CD4-positive, CD25-positive, alpha-beta regulatory T cell (primary cell): ENCODE measurements at regions not wholly inside any gene's neighbourhood (a gene's known extent, or its start where the extent isn't known, plus 50 kb on each side); places are given as distances from the start of the nearest gene placed in this dataset.

ENCODE experiments used
- ATAC-seq, 2 donors: fragments of 150-1000 bp; cut with Tn5 transposase; one replicate each; pipeline ENCODE4 v1.10.0; 2021; ENCODE audit warnings: low read depth in 2 of 2, moderate number of reproducible peaks in 2 of 2, moderate library complexity in 1 of 2
- DNase-seq, 3 donors: peaks; one replicate each; pipeline versions ENCODE4 v3.0.0 to v3.0.0-alpha.2; 2012 to 2022; ENCODE audit warnings: mixed read lengths in 1 of 3
- H3K27ac ChIP-seq: one replicate; pipeline ENCODE4 v1.7.0; 2013; ENCODE audit warnings: mild to moderate bottlenecking, low read length; ENCODE audit not compliant: insufficient read depth, poor library complexity, severe bottlenecking
- H3K27me3 ChIP-seq: one replicate; pipeline ENCODE4 v1.7.0; 2013; ENCODE audit warnings: low read length; ENCODE audit not compliant: control insufficient read depth, insufficient read depth
- H3K36me3 ChIP-seq: one replicate; pipeline ENCODE4 v1.7.0; 2013; ENCODE audit warnings: mild to moderate bottlenecking, low read length, moderate library complexity; ENCODE audit not compliant: control insufficient read depth, insufficient read depth
- H3K4me1 ChIP-seq: 2 replicates; pipeline ENCODE4 v1.7.0; 2013; ENCODE audit warnings: mild to moderate bottlenecking, low read length; ENCODE audit not compliant: insufficient read depth, control insufficient read depth, poor library complexity, severe bottlenecking
- H3K4me3 ChIP-seq: one replicate; pipeline ENCODE4 v1.7.0; 2013; ENCODE audit warnings: low read depth, mild to moderate bottlenecking, low read length, moderate library complexity
- H3K9me3 ChIP-seq, 2 experiments: 1 replicate in 1 of 2; 2 replicates in 1 of 2; pipeline ENCODE4 v1.7.0; 2013; ENCODE audit warnings: low read length in 2 of 2, mild to moderate bottlenecking in 1 of 2, moderate library complexity in 1 of 2; ENCODE audit not compliant: control insufficient read depth in 2 of 2
- H3K27ac Mint-ChIP-seq, 3 donors: one replicate each; pipeline ENCODE4 v1.8.0; 2020 to 2022; ENCODE audit warnings: mild to moderate bottlenecking in 3 of 3, mixed read lengths in 3 of 3, moderate library complexity in 2 of 3
- H3K27me3 Mint-ChIP-seq: one replicate; pipeline ENCODE4 v1.8.0; 2022; ENCODE audit warnings: mild to moderate bottlenecking, mixed read lengths
- H3K36me3 Mint-ChIP-seq: one replicate; pipeline ENCODE4 v1.8.0; 2020; ENCODE audit warnings: mixed read lengths
- H3K4me1 Mint-ChIP-seq, 4 donors: one replicate each; pipeline ENCODE4 v1.8.0; 2020 to 2022; ENCODE audit warnings: mixed read lengths in 4 of 4, mild to moderate bottlenecking in 1 of 4
- H3K4me3 Mint-ChIP-seq, 4 donors: one replicate each; pipeline ENCODE4 v1.8.0; 2020 to 2022; ENCODE audit warnings: mild to moderate bottlenecking in 4 of 4, mixed read lengths in 4 of 4, moderate library complexity in 3 of 4
- H3K9me3 Mint-ChIP-seq, 7 donors: one replicate each; pipeline ENCODE4 v1.8.0; 2020 to 2022; ENCODE audit warnings: mixed read lengths in 7 of 7, mild to moderate bottlenecking in 3 of 7, moderate library complexity in 2 of 7

DNA sequence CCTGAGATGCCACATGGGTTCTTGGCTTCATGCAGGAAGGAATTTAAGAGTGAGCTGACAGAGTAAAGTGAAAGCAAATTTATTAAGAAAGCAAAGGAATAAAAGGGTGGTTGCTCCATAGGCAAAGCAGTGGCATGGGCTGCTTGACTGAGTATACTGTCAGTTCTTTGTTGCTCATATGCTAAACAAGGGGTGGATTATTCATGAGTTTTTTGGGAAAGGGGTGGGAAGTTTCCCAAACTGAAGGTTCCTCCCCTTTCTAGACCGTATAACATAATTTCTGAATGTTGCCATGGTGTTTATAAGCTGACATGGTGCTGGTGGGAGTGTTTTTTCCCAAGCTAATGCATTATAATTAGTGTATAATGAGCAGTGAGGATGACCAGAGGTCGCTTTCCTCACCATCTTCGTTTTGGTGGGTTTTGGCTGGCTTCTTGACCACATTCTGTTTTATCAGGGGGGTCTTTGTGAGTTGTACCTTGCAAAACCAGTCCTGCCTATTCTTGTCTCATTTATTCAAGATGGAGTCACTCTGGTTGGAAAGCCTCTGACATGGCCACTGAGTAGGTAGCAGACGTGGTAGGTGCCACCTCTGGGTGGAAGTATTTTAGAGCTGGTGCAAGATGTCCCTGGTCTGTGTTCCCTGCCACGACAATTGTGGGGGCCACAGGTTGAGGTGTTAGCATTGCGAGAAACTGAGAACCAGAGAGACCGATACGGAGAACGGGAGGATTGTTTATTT, 107.5 kb upstream of the SDK1 start:
- Histone ChIP-seq H3K4me1 (no peaks in the 10 kb centered on the region), H3K27me3 (peaks cover 3% of the 10 kb centered on the region), H3K4me3 (no peak overlapping the region), H3K27ac (no peak overlapping the region), H3K9me3 (no peaks in the 10 kb centered on the region), H3K36me3 (no peaks in the 10 kb centered on the region)
- no peak for ATAC-seq
- Mint-ChIP-seq H3K9me3 (peaks cover 0 to 3% (median 0%) of the 10 kb centered on the region in 7 donors), H3K27me3 (peaks cover 19% of the 10 kb centered on the region), H3K4me1 (no peaks in the 10 kb centered on the region), H3K4me3 (no peak overlapping the region), H3K36me3 (no peaks in the 10 kb centered on the region), H3K27ac (no peak overlapping the region)
- DNase-seq, result no peak

DNA sequence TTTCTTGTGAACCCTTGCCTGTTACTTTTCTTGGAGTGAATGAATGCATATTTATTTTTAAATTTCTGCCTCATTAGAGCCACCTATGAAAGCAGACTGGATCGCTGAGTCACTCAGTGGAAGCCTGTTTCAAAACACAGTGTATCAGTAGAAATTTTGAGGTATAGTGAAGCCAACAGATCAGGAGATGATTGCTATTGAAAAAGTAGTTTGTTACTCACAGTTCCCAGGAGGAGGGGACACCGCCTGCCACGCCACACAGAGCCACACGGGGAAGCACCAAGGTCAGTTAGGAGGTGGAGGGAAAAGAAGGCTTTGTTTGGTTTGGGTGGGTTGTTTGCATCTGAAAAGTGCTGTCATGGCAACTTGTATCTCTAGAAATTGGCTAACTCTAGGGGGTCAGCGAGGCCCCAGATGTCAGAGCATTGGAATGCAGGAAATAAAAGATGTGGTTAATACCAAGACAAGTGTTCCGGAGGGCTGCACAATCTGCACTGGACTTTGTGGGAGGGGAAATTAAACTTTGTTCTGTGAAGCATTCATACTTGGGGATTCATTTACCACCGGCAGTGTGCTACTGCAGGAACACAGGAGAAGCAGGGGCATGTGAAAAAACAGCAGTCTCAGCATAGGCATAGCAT, 106.4 kb upstream of the SDK1 start:
- no peaks in the 10 kb centered on the region for H3K9me3 ChIP-seq
- H3K4me1 ChIP-seq, result no peaks in the 10 kb centered on the region
- Mint-ChIP-seq H3K27me3 (peaks cover 19% of the 10 kb centered on the region), H3K4me1 (no peaks in the 10 kb centered on the region), H3K27ac (no peak overlapping the region), H3K4me3 (peak overlapping the region in 1 of 4 donors; percentile 35), H3K9me3 (peaks cover 0 to 6% (median 0%) of the 10 kb centered on the region in 7 donors), H3K36me3 (no peaks in the 10 kb centered on the region)
- ATAC-seq (no peak), DNase-seq (no peak)
- H3K4me3 ChIP-seq, result no peak overlapping the region
- H3K27ac ChIP-seq, result no peak overlapping the region
- peaks cover 3% of the 10 kb centered on the region for H3K27me3 ChIP-seq
- no peaks in the 10 kb centered on the region for H3K36me3 ChIP-seq

DNA sequence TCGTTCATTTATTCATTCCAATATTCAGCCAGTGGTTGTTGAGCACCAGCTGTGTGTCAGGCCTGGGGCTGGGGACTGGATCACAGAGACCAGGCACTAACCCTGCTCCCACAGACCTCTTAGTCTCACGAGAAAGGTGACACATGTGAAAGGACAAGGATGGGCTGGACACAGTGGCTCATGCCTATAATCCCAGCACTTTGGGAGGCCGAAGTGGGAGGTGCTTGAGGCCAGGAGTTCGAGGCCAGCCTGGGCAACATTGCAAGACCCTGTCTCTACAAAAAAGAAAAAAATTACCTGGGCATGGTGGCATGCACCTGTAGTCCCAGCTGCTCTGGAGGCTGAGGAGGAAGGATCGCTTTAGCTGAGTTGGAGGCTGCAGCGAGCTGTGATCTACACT, 105.9 kb upstream of the SDK1 start:
- Mint-ChIP-seq H3K27me3 (peaks cover 23% of the 10 kb centered on the region), H3K36me3 (no peaks in the 10 kb centered on the region), H3K4me3 (no peak overlapping the region), H3K4me1 (no peaks in the 10 kb centered on the region), H3K9me3 (peaks cover 0 to 6% (median 0%) of the 10 kb centered on the region in 7 donors), H3K27ac (no peak overlapping the region)
- H3K27me3 ChIP-seq, result peaks cover 3% of the 10 kb centered on the region
- H3K36me3 ChIP-seq, result no peaks in the 10 kb centered on the region
- no peak overlapping the region for H3K27ac ChIP-seq
- no peak for DNase-seq
- no peak overlapping the region for H3K4me3 ChIP-seq
- H3K4me1 ChIP-seq, result no peaks in the 10 kb centered on the region
- no peaks in the 10 kb centered on the region for H3K9me3 ChIP-seq
- ATAC-seq, result no peak

DNA sequence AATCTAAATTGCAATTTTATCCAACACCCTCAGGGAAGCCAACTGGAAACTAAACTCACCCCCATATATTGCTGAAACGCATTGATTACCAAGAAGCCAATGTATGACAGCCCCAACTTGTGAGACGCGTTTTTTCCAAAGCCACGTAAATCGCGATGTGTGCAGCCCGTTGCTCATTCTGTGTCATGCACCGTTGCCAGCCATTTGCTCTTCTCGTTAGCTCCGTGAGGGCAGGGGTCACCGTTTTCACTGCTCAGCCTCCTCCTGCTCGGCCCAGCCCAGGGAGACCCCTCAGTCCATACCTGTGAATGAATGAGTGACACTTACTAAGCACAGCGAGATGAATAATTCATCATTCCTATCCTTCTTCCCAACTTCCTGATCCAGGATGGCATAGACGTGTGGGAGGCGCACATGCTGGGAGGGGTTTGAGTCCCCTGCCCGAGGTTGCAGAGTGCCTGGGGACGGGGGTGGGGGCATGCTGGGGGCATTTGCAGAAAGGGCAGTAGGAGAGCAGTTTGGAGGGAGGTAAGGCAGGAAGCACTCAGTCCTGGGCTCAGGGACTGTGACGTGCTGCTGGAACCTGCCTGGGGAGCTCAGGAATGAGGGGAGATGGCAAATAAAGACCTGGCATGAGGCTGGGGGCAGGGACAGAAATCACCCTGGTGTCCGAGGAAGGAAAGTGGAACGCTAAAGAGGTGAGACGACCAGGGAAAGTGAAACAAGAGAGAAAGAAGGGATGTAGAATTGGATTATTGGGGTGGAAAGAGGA, 104.2 kb upstream of the SDK1 start:
- no peak for DNase-seq
- H3K36me3 ChIP-seq, result no peaks in the 10 kb centered on the region
- H3K4me1 ChIP-seq, result no peaks in the 10 kb centered on the region
- no peak overlapping the region for H3K27ac ChIP-seq
- H3K4me3 ChIP-seq, result no peak overlapping the region
- Mint-ChIP-seq H3K27me3 (peaks cover 23% of the 10 kb centered on the region), H3K4me1 (no peaks in the 10 kb centered on the region), H3K27ac (no peak overlapping the region), H3K9me3 (peaks cover 0 to 6% (median 0%) of the 10 kb centered on the region in 7 donors), H3K36me3 (no peaks in the 10 kb centered on the region), H3K4me3 (no peak overlapping the region)
- peaks cover 3% of the 10 kb centered on the region for H3K27me3 ChIP-seq
- no peaks in the 10 kb centered on the region for H3K9me3 ChIP-seq
- ATAC-seq, result no peak

DNA sequence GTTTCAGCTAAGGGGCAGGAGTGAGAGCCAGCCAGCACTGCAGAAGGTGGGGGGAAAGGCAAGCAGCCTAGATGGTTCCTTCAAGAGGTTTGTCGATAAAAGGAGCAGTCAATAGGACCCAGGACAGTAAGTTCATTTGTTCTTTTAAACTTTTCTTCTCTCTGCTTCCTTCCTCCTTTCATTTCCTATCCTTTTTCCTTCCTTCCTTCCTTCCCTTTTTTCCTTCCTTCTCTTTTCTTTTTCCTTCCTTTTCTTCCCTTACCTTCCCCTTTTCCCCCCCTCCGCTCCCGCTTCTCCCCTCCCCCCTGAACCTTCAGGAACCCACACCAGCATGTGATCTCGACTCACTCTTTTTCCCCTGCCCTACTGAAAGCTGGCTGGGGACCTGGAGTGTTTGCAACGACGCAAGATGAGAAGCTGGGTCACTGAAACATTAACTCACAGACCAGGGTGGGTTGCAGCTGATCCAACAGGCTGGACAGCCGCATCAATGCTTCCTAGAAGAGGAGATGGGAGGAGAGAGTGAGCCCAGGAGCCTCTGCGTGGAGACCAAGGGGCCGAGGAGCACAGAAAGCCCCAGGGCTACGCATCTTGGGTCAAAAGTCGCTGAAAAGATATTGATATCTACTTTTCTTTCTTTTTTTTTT, 103.4 kb upstream of the SDK1 start:
- Mint-ChIP-seq H3K4me1 (no peaks in the 10 kb centered on the region), H3K36me3 (no peaks in the 10 kb centered on the region), H3K27ac (peak overlapping the region in 1 of 3 donors; percentile 22), H3K4me3 (no peak overlapping the region), H3K27me3 (peaks cover 18% of the 10 kb centered on the region), H3K9me3 (peaks cover 0 to 6% (median 0%) of the 10 kb centered on the region in 7 donors)
- no peaks in the 10 kb centered on the region for H3K36me3 ChIP-seq
- DNase-seq (no peak), ATAC-seq (no peak)
- no peak overlapping the region for H3K4me3 ChIP-seq
- no peak overlapping the region for H3K27ac ChIP-seq
- no peaks in the 10 kb centered on the region for H3K9me3 ChIP-seq
- no peaks in the 10 kb centered on the region for H3K4me1 ChIP-seq
- peaks cover 3% of the 10 kb centered on the region for H3K27me3 ChIP-seq

DNA sequence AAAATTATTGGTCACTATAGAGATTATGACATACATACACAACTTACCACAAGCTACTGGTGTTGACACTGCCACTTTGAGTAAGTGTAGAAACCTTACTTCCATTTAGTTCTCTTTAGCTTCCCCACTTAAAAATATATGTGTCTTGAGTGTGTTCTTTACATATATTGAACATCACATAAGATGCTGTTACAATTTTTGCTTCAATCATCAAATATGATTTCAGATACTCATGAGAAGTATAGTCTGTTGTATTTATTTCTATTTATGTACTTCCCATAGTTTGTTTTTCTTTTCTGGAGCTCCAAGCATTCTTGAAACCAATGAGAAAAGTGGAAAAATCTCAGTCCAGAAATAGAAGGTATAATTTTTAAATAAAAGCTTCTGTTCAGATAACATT, 102.7 kb upstream of the SDK1 start:
- Histone ChIP-seq H3K4me1 (no peaks in the 10 kb centered on the region), H3K27ac (no peak overlapping the region), H3K4me3 (no peak overlapping the region), H3K9me3 (no peaks in the 10 kb centered on the region), H3K36me3 (no peaks in the 10 kb centered on the region), H3K27me3 (peaks cover 3% of the 10 kb centered on the region)
- H3K27ac Mint-ChIP-seq, result no peak overlapping the region
- ATAC-seq (no peak), DNase-seq (no peak)
- no peaks in the 10 kb centered on the region for H3K36me3 Mint-ChIP-seq
- no peak overlapping the region for H3K4me3 Mint-ChIP-seq
- H3K4me1 Mint-ChIP-seq, result no peaks in the 10 kb centered on the region
- peaks cover 14% of the 10 kb centered on the region for H3K27me3 Mint-ChIP-seq
- peaks cover 0 to 6% (median 0%) of the 10 kb centered on the region in 7 donors for H3K9me3 Mint-ChIP-seq

DNA sequence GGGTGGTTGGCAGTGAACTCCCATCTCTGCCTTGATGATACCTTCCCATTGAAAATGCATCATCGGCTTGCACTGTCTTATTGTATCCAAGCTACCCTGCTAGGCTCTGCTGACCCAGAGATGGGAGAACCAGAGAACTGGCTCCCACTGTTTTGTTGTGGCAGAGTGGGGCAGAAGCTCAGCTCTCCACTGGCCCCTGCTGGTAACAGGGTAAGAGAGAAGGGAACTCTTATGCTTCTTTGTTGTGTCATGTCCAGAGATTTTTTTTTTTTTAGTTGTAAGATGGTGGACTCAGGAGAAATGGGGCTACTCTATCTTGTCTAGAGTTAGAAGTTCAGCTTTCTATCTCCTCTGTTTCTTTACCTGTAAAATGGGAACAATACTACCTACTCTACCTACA, 100.5 kb upstream of the SDK1 start:
- Histone ChIP-seq H3K4me1 (no peaks in the 10 kb centered on the region), H3K9me3 (no peaks in the 10 kb centered on the region), H3K27ac (no peak overlapping the region), H3K4me3 (no peak overlapping the region), H3K27me3 (no peaks in the 10 kb centered on the region), H3K36me3 (no peaks in the 10 kb centered on the region)
- Mint-ChIP-seq H3K9me3 (peaks cover 0 to 6% (median 0%) of the 10 kb centered on the region in 7 donors), H3K4me1 (no peaks in the 10 kb centered on the region), H3K27me3 (peaks cover 5% of the 10 kb centered on the region), H3K36me3 (no peaks in the 10 kb centered on the region), H3K27ac (no peak overlapping the region), H3K4me3 (no peak overlapping the region)
- peak in 1 of 3 donors; percentile 30 for DNase-seq
- ATAC-seq, result no peak
